NCI-H2171 (cell line): ENCODE measurements at regions not wholly inside any gene's neighbourhood (a gene's known extent, or its start where the extent isn't known, plus 50 kb on each side); places are given as distances from the start of the nearest gene placed in this dataset.

Experiments used
- DNase-seq: peaks from one replicate; lab custom pipeline; 2025; lab: John Stamatoyannopoulos, UW

DNA sequence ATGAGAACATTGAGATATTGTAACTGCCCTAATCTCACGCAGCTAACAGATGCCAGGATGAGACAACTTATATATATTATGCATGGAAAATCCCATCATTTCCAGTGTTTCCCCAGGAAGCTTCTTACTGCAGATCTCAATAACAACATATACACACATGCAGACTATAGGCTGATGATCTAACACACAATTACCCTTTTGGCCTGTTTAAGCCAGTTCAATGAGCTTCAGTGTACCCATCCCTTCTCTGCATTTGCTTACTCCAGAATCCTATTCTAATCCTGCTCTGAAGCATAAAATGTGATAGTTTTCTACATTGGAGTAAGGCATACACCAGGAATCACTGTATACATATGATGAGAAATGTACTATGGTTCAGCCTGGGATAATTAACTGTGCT lies 489.4 kb downstream of the SUCLA2 start:
- no peak for DNase-seq

DNA sequence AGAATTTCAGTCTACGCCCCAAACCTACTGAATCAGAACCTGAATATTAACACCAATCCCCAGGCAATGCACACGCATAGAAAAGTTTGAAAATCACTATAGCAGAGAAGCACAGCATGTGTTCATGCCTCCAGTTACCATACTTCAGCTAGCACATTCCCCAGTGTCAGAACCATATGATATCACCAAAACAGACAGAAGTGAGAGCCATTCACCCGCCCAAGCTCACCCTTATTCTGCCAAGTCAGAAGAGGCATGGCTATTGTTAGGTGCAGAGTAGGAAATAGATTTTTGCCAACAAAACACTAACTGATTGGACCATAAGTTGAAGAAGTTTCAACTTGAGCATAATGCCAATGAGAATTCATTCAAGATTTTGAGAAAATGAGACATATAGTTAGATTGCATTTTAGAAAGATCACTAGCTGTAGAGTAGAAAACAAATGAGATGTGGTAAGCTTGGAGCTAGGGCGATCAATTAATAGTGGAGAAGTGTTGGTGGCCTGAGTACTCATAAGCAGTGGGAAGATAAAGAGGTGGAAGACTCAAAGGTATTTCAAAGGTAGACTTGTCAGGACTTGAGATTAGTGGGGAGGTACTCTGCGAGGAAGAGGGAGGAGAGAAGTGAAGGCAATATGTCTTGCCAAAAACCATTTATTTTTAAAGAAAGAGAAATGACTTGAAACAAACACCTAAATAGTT lies 492.4 kb downstream of the SUCLA2 start:
- DNase-seq = no peak

DNA sequence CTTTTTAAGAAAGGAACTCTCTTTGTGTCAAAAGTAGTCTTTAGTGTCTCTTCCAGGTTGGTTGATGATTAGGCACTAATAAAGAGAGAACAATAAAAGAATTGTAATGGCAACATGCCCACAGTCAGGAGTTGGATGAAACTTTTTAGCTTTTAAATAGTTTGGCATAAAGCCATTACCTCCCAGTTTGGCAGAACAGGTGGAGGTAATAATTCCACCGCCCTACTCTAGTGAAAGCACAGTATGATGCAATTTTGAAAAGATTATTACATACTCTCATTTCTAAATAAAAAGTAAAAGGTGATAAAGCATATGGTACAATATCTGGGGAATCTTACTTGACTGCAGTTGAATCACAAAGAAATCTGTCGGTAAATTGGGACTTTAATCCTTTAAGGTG lies 497.6 kb downstream of the SUCLA2 start:
- DNase-seq = no peak

DNA sequence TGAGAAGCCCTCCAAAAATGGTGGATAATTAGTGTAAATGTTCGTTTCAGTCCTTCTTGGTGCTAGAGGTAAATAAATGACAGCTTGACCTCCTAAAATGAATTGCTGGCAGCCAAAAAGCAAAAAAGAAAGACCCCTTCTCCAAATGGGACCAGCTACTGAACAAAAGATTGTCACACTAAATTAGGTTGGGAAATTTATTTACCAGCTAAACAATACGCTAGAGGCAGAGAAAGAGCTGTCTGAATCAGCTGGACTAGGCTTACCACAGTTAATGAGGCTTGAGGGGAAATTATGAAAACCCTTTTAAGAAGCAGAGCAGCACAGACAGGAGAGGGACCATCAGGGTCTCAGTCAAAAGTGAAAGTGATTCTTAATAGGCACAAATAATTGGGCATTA lies 498.9 kb downstream of the SUCLA2 start:
- no peak for DNase-seq

DNA sequence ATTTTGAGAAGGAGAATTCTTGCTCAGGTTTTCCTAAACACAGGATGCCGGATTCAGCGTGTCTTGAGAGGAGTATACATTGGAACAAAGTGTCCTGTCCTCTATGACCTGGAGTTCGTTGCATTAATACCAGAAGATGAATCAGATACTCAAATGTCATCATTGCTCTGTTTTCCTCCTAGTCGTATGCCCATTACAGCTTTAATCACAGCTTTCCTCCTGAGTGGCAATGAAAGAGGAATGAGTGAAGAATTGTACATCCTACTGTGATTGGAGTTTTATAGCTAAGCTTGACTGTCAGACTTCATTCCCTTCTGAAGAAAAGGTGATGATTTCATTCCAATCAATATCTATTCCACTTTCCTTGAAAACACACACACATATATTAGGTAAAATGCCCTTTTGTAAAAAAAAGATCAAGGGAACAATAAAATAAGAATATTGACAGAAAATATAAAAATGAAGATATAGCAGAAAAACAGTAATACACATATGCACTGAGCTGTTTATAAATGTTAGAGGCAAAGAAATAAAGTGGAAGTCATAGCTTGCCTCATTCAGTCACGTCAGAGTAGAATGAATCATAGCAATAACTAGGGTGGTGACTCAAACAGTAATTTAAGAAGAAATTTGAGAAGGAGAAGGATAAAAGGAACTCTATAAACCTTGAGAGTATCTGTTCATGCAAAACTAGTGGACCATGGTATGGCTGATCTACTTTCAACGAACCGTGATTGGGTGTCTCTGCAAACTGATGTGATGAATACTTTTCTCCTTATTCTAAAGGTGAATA lies 501.5 kb downstream of the SUCLA2 start:
- no peak for DNase-seq

DNA sequence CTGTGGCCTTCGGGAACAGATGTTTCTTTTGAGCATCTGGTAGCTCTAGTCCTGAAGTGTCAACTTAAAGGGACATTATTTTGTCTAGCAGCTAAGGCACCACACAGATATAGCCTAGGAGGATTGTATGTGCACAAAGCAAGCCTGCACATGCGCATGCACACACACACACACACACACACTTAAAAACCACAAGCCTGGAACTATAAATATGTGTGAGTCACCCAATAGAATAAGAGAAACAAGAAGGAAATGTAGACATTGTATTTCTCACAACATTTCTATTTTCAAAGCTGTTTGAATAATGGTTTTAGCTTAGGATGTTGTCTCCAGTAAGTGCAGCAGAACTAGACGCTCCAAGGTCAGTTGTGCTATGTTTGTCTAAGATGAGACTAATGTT lies 516.5 kb downstream of the SUCLA2 start:
- DNase-seq = no peak

DNA sequence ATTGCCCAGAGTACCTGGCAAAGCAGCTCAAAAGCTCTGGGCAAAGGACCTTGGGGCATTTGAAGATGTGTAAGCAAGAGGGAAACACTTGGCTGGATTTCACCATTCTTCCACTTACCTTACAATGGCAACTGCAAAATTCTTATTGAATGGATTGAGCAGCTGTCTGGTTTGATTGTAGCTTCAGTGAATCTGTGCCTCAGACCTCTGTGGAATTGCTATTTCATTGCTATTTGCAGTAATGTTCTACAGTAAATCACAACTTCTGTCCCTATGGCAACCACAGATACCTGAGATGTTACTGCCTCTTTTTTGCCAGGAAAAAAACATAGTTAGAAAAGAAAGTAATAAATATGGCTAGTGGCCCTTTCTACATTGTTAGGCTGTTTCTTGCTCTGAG lies 519.5 kb downstream of the SUCLA2 start:
- DNase-seq = no peak

DNA sequence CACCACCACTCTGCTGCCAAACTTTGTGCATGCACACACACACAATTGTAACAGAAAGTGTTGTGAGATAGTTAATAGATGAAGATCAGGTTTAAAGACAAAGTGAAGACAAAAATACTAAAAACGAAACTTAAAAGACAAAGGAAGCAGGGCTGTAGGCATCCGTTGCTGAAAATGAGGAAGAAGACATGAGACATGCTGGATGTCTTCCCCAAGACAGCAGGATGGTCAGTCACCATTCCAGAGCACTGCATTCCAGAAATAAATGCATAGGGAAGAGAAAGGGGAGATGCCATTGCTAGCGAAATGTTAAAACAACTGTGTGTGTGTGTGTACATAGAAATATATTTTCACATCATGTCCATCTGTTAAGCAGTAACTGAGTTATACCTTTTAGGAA lies 520.1 kb downstream of the SUCLA2 start:
- DNase-seq = no peak

DNA sequence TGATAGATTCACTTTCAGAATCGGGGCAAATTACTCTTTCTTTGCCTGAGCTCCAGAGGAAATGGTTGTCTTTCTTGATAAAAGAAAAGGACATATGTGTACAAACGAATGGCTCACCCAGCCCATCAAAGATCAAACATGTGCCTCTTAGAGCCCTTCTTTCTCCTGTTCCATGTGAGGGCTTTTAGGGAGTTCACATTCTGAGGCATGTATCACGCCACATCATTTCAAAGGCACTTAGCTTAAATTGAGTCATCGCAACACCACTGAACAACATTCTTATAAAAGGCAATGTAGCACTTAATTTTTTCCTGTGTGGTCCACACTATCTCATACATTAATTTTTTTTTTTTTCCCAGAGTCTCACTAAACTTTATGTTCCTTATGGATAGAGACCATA lies 521.0 kb downstream of the SUCLA2 start:
- DNase-seq = no peak

DNA sequence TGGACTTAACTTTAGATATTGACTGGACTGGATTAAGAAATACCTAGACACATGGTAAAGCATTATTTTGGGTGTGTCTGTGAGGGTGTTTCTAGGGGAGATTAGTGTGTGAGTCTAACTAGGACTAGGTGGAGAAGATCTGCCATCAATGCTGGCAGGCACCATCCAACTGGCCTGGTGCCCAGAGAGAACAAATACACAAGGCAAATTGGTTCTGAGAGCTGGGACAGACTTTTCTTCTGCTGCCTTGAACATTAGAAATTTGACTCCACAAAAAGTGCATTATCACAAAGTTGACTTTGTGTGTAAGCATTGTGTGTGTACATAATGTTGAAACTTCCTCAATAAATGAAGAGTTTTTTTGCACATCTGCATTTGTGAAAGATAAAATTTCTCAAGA lies 522.1 kb downstream of the SUCLA2 start:
- DNase-seq = no peak

DNA sequence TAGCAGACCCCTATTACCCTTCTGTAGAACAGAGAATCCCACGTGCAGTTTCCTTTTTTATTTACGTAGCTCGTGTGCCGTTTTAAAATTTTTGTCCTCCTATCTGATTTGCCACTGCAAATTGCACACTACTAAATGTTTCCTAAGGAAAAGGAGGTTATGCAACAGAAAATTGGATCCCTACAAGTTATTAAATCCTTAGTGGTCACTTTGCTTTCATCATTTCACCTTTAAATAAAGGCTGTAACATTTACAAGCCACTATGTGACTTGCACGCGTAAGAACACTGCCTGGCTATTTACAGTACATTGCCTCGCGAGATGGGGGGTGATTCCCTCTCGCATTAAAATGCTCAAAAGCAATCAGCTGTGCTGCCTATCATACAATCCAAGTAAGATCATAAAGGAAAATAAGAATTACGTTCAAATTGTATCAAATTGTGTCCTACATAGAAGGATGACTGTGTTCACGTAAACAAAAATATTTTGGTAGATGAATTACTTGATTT lies 525.6 kb downstream of the SUCLA2 start:
- no peak for DNase-seq

DNA sequence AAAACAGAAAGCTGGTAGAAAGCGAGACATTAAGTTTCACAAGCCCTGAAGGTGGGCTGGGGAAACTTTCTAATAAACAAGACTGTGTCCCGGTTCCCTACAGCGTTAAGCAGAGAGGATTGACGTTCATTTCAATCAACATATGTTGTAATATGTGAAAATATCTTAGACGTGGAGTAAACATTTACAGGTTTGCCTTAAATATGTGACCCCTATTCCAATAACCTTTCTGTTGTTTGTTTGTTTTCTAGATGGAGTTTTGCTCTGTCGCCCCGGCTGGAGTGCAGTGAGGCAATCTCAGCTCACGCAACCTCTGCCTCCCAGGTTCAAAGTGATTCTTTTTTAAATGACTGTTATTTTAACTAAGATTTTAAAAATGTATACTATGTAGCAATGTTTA lies 526.2 kb downstream of the SUCLA2 start:
- no peak for DNase-seq

DNA sequence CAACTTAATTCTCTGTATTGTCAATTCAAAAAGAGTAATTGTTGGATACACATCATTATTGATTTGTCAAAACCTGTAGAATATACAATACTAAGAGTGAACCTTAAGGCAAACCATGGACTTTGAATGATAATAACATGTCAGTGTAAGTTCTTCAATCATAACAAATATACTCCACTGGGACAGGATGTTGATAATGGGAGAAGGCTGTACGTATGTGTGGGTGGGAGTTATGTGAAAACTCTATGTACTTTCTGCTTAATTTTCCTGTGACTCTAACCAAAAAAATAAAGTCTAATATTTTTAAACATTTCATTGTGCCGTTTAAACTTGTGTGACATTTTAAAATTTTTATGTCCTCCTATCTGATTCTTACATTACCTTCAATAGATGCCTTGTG lies 526.7 kb downstream of the SUCLA2 start:
- DNase-seq = no peak

DNA sequence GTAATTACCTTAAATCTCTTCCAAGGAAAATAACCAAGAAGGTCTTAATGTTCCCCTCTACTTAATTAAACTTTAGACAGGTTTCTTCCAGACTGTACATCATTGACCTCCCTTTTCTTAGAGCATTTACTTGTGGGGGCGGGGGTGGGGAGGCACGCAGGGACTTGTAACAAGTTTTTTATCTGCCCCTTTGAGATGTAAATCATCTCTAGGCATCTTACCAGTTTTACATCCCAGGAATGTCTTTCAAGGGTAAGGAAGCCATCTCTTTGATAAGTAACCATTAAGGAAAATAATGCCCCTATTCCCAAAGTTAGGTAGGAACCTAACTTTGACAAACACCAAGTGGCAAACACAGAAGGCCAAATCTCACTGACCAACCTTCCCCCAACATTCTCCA lies 528.6 kb downstream of the SUCLA2 start:
- no peak for DNase-seq

DNA sequence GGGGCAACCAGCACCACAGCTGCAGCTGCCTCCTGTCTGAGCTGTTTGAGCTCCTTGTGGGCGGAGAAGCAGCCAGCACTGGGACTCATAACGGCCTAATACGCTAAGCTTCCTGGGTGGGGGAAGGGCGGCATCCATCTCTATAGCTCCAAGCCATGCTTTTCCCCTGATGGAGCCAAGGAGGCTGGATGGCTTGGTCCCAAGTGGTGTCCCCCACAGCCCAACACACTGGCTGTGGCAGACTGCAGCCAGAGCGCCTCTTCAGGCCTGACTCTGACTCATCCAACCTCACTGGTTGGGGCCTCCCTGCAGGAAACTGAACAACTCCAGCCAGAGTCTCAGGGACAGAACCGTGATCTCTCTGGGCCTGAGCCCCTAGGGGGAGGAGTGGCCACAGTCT lies 537.3 kb downstream of the SUCLA2 start:
- DNase-seq = no peak

DNA sequence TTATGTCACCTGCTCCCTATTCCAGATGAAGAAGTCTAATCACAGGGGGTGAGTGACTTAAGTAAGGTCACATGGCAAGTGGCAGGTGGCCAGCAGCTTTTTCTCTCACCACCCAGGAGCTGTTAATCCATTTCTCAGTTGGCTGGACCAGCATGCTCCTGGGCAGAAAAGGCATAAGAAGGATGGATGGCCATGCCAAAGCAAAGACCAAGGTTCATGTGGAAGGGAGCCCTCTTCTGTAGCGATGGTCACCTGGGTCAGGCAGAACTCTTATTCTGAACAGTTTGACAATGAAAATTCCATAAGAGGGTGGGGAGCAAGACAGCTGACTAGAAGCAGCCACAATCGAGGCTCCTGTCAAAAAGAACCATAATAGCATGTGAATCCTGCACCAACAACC lies 538.1 kb downstream of the SUCLA2 start:
- DNase-seq = no peak

DNA sequence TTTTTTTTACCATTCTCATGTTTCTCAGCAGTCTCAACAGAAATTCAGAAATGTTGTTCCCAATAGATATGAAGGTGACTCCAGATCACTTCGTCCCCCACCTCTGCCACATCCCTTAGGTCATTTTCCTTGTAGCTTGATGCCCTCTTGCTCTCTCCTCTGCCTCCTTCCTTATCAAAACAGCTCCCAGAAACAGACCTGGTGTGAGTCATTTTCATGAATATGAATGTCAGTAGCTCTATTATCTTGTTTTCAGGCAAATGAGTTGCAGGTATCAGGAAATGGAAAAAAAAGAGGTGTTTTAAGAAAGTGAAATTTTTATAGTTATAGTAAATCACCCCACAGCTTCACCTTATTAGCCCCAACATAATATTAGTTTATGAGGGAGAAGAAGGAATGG lies 539.3 kb downstream of the SUCLA2 start:
- DNase-seq = no peak

DNA sequence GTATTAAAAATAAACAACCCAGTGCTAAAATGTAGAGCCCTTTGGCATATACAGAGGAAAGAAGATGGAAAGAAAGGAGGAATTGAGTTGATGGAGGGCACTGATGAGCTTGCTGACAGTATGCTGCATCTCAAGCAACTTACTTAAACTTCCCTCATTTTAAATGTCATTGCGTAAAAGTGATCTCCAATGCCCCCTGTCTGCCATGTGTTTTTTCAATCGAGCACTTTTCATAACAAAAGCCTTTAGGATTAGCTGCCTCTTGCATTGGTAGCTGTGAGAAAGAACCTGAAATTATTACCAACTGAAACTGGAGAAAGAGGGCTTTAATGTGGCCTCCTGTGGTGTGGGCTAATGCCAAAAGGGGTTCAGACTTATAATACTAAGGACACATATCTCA lies 541.6 kb downstream of the SUCLA2 start:
- no peak for DNase-seq

DNA sequence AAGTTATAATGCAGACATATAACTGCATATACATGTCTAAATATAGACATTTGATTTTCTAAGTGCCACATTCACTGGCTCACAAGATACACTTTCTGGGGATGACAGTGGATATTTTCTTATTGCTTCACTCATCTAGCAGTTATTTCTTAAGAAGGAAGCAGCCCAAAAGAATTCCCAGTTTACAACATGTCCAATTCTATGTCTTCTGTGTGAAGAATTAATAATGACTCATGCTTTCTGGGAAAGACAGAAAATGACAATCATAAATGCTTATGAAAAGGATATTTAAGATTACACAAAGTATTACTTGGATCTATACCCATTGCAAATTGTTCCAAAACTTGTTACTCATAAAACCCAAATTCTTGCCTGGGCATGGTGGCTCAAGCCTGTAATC lies 543.4 kb downstream of the SUCLA2 start:
- no peak for DNase-seq

DNA sequence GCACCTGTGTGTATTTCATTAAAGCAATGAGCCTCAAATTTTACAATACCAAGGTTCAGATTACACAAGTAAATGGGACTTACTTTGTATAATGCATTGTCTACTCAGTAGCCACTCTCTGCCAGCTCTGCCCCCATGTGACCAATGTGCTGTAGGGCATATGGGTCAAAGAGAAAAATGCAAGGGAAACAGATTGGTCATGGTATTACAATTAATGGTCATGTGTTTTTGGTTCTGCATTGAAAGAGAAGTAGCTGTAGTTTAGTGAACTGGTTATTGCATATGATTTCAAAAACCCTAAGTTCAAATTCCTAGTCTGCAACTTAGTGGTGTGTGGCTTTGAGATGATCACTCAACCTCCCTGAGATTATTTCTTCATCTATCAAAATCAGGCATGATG lies 545.4 kb downstream of the SUCLA2 start:
- no peak for DNase-seq

DNA sequence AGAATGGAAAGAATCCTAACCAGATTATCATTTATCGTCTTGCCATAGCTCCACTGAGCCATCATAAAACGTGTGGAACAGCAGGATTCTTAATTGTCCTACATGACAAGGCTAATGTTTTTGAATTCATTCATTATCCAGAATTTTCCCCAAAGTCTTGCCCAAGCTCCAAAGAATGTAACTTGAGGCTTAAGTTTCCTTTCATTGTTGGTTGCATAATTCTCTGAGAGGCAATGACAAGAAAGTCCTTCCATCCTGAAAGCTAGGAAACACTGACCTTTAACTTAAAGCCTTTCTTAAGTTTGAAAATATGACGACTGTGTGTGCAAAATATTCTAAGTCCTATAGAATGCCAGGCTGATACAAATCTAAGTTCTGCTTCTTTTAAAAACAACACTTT lies 546.1 kb downstream of the SUCLA2 start:
- DNase-seq = no peak

DNA sequence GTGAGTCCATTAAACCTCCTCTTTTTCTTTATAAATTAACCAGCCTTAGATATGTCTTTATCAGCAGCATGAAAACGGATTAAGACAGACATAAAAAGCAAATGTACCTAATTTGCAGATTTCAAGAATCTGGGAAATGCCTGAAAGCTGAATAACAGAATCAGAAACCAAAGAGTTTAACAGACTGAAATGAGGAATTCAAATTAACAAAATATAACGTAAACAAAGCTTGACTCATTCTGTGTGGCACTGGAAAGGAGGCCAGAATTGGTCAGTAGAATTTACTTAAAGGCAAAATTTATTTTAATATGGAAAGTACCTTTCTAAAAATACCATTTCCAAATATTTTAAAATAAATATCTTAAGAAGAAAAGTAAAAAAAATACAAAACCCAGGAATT lies 540.6 kb upstream of the HTR2A start:
- no peak for DNase-seq

DNA sequence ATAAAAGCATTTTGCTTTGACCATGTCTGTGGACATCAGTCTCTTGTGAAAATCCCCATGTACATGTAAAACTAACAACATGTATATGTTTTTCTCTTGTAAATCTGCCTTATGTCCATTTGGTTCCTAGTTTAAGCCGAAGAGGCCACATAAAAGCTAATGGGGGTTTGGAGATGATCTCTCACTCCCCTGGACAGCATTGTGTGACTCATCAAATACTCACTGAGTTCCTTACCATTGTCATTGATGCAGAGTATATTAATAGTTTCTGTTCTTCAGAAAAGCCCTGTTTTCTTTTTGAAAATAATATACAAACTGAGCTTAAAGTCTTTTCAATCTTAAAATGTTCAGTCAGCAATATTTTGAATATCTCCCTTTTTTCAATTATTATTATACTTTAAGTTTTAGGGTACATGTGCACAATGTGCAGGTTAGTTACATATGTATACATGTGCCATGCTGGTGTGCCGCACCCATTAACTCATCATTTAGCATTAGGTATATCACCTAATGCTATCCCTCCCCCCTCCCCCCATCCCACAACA lies 536.7 kb upstream of the HTR2A start:
- DNase-seq = no peak
